ENCODE measurements at regions not wholly inside any gene's neighbourhood (a gene's known extent, or its start where the extent isn't known, plus 50 kb on each side); places are given as distances from the start of the nearest gene placed in this dataset.

DNA sequence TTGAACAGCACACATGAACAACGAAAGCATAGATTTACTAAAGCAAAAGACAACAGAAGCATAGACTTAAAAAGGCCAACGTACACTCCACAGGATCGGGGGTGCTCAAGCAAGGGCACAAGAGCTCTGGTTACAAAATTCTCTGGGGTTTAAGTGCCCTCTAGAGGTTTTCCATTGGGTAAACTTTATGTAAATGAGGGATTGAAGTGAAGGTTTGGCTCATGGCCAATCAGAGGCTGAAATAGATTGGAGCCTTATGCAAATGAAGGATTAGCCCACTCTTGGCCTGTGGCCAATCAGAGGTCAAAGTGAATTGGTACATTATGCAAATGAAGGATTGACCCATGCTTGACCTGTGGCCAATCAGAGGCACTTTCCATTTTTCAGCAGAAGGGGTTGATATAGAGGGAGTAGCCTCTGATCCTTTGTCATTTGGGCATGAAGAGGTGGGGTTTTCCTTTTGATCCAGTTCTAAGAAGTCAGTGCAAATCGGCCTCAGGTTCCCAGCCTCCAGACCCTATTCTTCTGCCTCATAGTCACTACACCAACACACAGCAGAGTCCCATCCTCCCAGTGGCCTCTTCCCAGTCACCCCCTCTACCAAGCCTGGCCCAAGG is 244.9 kb downstream of the THBS2 start:
- H3K4me3 Mint-ChIP-seq = no peak overlapping the region
- no peak for DNase-seq (ENCODE audit: low spot score in 2 of 2, unreplicated experiment in 2 of 2)
- H3K9me3 Mint-ChIP-seq = peaks cover 7% of the 10 kb centered on the region
- TF ChIP-seq, protein P1, sequence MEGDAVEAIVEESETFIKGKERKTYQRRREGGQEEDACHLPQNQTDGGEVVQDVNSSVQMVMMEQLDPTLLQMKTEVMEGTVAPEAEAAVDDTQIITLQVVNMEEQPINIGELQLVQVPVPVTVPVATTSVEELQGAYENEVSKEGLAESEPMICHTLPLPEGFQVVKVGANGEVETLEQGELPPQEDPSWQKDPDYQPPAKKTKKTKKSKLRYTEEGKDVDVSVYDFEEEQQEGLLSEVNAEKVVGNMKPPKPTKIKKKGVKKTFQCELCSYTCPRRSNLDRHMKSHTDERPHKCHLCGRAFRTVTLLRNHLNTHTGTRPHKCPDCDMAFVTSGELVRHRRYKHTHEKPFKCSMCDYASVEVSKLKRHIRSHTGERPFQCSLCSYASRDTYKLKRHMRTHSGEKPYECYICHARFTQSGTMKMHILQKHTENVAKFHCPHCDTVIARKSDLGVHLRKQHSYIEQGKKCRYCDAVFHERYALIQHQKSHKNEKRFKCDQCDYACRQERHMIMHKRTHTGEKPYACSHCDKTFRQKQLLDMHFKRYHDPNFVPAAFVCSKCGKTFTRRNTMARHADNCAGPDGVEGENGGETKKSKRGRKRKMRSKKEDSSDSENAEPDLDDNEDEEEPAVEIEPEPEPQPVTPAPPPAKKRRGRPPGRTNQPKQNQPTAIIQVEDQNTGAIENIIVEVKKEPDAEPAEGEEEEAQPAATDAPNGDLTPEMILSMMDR (IDR thresholded peaks at IDR 0.05; ENCODE audit: unreplicated experiment) = no peak
- no peaks in the 10 kb centered on the region for H3K4me1 Mint-ChIP-seq
- no peak overlapping the region for H3K27ac Mint-ChIP-seq
- H3K27me3 Mint-ChIP-seq (ENCODE audit: low read depth) = no peaks in the 10 kb centered on the region
- H3K36me3 Mint-ChIP-seq = no peaks in the 10 kb centered on the region

- DNase-seq (ENCODE audit: low spot score in 2 of 2, unreplicated experiment in 2 of 2) = no peak
- Mint-ChIP-seq H3K36me3 (no peaks in the 10 kb centered on the region), H3K27ac (no peak overlapping the region), H3K4me1 (no peaks in the 10 kb centered on the region), H3K9me3 (peaks cover 7% of the 10 kb centered on the region), H3K27me3 (ENCODE audit: low read depth) (no peaks in the 10 kb centered on the region), H3K4me3 (no peak overlapping the region)
- TF ChIP-seq, protein P1 (IDR thresholded peaks at IDR 0.05; ENCODE audit: unreplicated experiment) = no peak
Observed at GRCh38 chr6:169005166-169005565, 248.5 kb downstream of the THBS2 start.

DNA sequence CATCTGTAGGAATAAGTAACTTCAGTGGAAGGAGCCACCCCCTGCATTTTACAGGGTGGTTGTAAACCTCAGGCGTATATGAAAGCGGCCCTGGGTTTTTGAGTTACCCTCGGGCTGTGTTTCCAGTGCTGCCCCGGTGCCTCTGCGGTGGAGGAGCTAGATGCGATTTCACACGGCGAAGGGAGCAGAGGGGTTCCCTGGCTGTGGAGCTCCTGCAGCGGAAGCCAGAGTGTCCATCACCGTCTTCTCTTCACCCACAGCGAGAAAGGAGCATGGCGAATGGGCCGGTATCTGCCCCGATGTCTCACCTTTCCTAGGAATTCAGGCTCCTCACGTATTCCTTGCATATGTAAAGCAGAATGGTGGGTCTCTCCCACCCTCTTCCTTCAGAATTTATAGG is 253.6 kb downstream of the THBS2 start:
- H3K9me3 Mint-ChIP-seq = peaks cover 7% of the 10 kb centered on the region
- H3K4me3 Mint-ChIP-seq = no peak overlapping the region
- TF ChIP-seq, protein P1 (IDR thresholded peaks at IDR 0.05; ENCODE audit: unreplicated experiment) = no peak
- no peaks in the 10 kb centered on the region for H3K4me1 Mint-ChIP-seq
- no peaks in the 10 kb centered on the region for H3K27me3 Mint-ChIP-seq (ENCODE audit: low read depth)
- no peaks in the 10 kb centered on the region for H3K36me3 Mint-ChIP-seq
- no peak for DNase-seq (ENCODE audit: low spot score in 2 of 2, unreplicated experiment in 2 of 2)
- no peak overlapping the region for H3K27ac Mint-ChIP-seq

DNA sequence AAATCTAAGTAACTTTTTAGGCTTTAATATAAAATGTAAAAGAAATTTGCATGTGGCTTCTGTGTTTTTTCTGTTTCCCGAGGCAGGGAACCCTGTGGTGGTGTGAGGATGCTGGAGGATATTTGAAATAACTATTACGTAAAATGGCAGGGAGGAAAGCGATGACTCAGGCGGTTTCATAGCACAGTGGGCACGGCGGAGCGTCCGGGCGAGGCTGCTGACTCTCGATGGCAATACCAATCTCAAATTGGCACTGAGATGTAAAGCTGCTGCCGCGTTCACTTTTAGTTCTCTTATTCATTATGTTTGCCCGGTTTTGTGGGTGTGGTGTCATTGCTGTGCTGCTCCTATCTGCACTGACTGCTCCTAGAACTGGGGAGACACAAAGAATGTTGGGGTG is 254.3 kb downstream of the THBS2 start:
- Mint-ChIP-seq H3K36me3 (no peaks in the 10 kb centered on the region), H3K27me3 (ENCODE audit: low read depth) (no peaks in the 10 kb centered on the region), H3K4me1 (no peaks in the 10 kb centered on the region), H3K4me3 (no peak overlapping the region), H3K27ac (no peak overlapping the region), H3K9me3 (peaks cover 4% of the 10 kb centered on the region)
- no peak for DNase-seq (ENCODE audit: low spot score in 2 of 2, unreplicated experiment in 2 of 2)
- TF ChIP-seq, protein P1 (IDR thresholded peaks at IDR 0.05; ENCODE audit: unreplicated experiment) = no peak

- DNase-seq (ENCODE audit: low spot score in 2 of 2, unreplicated experiment in 2 of 2) = no peak
- H3K27ac Mint-ChIP-seq = no peak overlapping the region
- H3K4me1 Mint-ChIP-seq = no peaks in the 10 kb centered on the region
- no peaks in the 10 kb centered on the region for H3K27me3 Mint-ChIP-seq (ENCODE audit: low read depth)
- no peaks in the 10 kb centered on the region for H3K9me3 Mint-ChIP-seq
- TF ChIP-seq, protein P1 (IDR thresholded peaks at IDR 0.05; ENCODE audit: unreplicated experiment) = no peak
- H3K4me3 Mint-ChIP-seq = no peak overlapping the region
- H3K36me3 Mint-ChIP-seq = no peaks in the 10 kb centered on the region
Observed at GRCh38 chr6:168996356-168996625, 257.4 kb downstream of the THBS2 start.
